ENCODE measurements at regions not wholly inside any gene's neighbourhood (a gene's known extent, or its start where the extent isn't known, plus 50 kb on each side); places are given as distances from the start of the nearest gene placed in this dataset.

- TF ChIP-seq ZNF354C (tag by site-specific recombination; IDR thresholded peaks at IDR 0.05; ENCODE audit: borderline replicate concordance, low read depth) (no peak), ZNF449 (tag by site-specific recombination; IDR thresholded peaks at IDR 0.05) (no peak), ZNF140 (tag by site-specific recombination; IDR thresholded peaks at IDR 0.05) (no peak), ZEB2 (tag by site-specific recombination; IDR thresholded peaks at IDR 0.05) (no peak), ZNF10 (tag by site-specific recombination; IDR thresholded peaks at IDR 0.05) (no peak), ZNF19 (tag by site-specific recombination; IDR thresholded peaks at IDR 0.05; ENCODE audit: low read depth) (no peak), PRDM6 (tag by site-specific recombination; IDR thresholded peaks at IDR 0.05) (no peak), ZNF654 (tag by site-specific recombination; IDR thresholded peaks at IDR 0.05; ENCODE audit: low read depth) (no peak), REPIN1 (tag by site-specific recombination; IDR thresholded peaks at IDR 0.05; ENCODE audit: low read depth) (no peak), KLF16 (tag by site-specific recombination; IDR thresholded peaks at IDR 0.05) (no peak), ZNF391 (tag by site-specific recombination; IDR thresholded peaks at IDR 0.05; ENCODE audit: borderline replicate concordance, low read depth) (no peak), OVOL3 (tag by site-specific recombination; IDR thresholded peaks at IDR 0.05) (no peak), ZNF148 (tag by site-specific recombination; IDR thresholded peaks at IDR 0.05; ENCODE audit: borderline replicate concordance) (no peak), ZIC2 (tag by site-specific recombination; IDR thresholded peaks at IDR 0.05) (no peak), TRIM28 (IDR thresholded peaks at IDR 0.05; ENCODE audit: borderline replicate concordance, low read length) (no peak), FEZF1 (tag by site-specific recombination; IDR thresholded peaks at IDR 0.05) (no peak), ZNF221 (tag by site-specific recombination; IDR thresholded peaks at IDR 0.05; ENCODE audit: borderline replicate concordance) (no peak)
- no peak overlapping the region for H3K27ac ChIP-seq (ENCODE audit: extremely low read depth, low read depth, low read length)
These were observed 217.2 kb upstream of the OSR1 start for GRCh38 chr2:19575641-19576040.

GRCh38 chr2:19574778-19575260, 216.4 kb upstream of the OSR1 start:
- ChIA-PET POLR2A (no interaction called here), CTCF (interaction anchor here (0.6 kb wide), 1 partner anchor 23 kb away, joined by 3 read pairs; no protein-coding TSS in a partner anchor)
- Histone ChIP-seq H3K4me1 (ENCODE audit: control insufficient read depth, insufficient read depth, low read length) (no peaks in the 10 kb centered on the region), H3K36me3 (ENCODE audit: control insufficient read depth in 2 of 2, insufficient read depth in 1 of 2, low read length in 2 of 2) (no peaks in the 10 kb centered on the region), H3K4me3 (ENCODE audit: low read depth, low read length) (no peak overlapping the region), H3K9me3 (ENCODE audit: control insufficient read depth, insufficient read depth, low read depth, low read length) (no peaks in the 10 kb centered on the region), H3K27ac (ENCODE audit: extremely low read depth, low read depth, low read length) (no peak overlapping the region)
- TF ChIP-seq ZNF580 (tag by site-specific recombination; IDR thresholded peaks at IDR 0.05): no peak
- peak; percentile 56 for TF ChIP-seq ZSCAN4 (tag by site-specific recombination; IDR thresholded peaks at IDR 0.05)
- TF ChIP-seq ZNF596 (tag by site-specific recombination; IDR thresholded peaks at IDR 0.05): no peak
- peak; percentile 74 for TF ChIP-seq ATF2 (tag by site-specific recombination; IDR thresholded peaks at IDR 0.05; ENCODE audit: low read depth)
- 0 out of 2 replicates have a peak, but pooled peaks have one; percentile 18 for TF ChIP-seq ZBTB48 (tag by site-specific recombination; IDR thresholded peaks at IDR 0.05)

More at GRCh38 chr2:19575641-19576040, 217.2 kb upstream of the OSR1 start:
- Histone ChIP-seq H3K9me3 (ENCODE audit: control insufficient read depth, insufficient read depth, low read depth, low read length) (no peaks in the 10 kb centered on the region), H3K4me1 (ENCODE audit: control insufficient read depth, insufficient read depth, low read length) (no peaks in the 10 kb centered on the region), H3K4me3 (ENCODE audit: low read depth, low read length) (no peak overlapping the region), H3K36me3 (ENCODE audit: control insufficient read depth in 2 of 2, insufficient read depth in 1 of 2, low read length in 2 of 2) (no peaks in the 10 kb centered on the region)
- CTCF ChIA-PET: no interaction called here
- POLR2A ChIA-PET: no interaction called here
